Liver (tissue), 7 donors: ENCODE measurements at regions not wholly inside any gene's neighbourhood (a gene's known extent, or its start where the extent isn't known, plus 50 kb on each side); places are given as distances from the start of the nearest gene placed in this dataset.

Experiments used
- DNase-seq: peaks from one replicate; pipeline ENCODE4 v3.0.0-alpha.2; 2017; ENCODE audit warnings: low spot score
- H3K27ac ChIP-seq, 2 donors: one replicate each; pipeline ENCODE4 v1.7.0; 2013; ENCODE audit warnings: inconsistent platforms in 2 of 2, low read length in 2 of 2, control low read depth in 1 of 2, low read depth in 1 of 2, mild to moderate bottlenecking in 1 of 2
- H3K27me3 ChIP-seq, 4 donors: one replicate each; pipeline versions ENCODE4 v1.6.1 to v1.7.0; 2013; ENCODE audit warnings: low read length in 3 of 4, inconsistent platforms in 1 of 4, mild to moderate bottlenecking in 1 of 4, moderate library complexity in 1 of 4; ENCODE audit not compliant: control insufficient read depth in 4 of 4, insufficient read depth in 4 of 4
- H3K36me3 ChIP-seq, 4 donors: one replicate each; pipeline versions ENCODE4 v1.6.1 to v1.7.0; 2013; ENCODE audit warnings: low read length in 3 of 4, mild to moderate bottlenecking in 3 of 4, low read depth in 1 of 4, moderate library complexity in 1 of 4; ENCODE audit not compliant: control insufficient read depth in 4 of 4, insufficient read depth in 3 of 4
- H3K4me1 ChIP-seq, 4 donors: one replicate each; pipeline versions ENCODE4 v1.6.1 to v1.7.0; 2013; ENCODE audit warnings: low read length in 3 of 4, mild to moderate bottlenecking in 3 of 4, moderate library complexity in 1 of 4; ENCODE audit not compliant: control insufficient read depth in 4 of 4, insufficient read depth in 4 of 4
- H3K4me3 ChIP-seq, 3 donors: one replicate each; pipeline versions ENCODE4 v1.6.1 to v1.7.0; 2013; ENCODE audit warnings: low read length in 3 of 3, control low read depth in 1 of 3, low read depth in 1 of 3, mild to moderate bottlenecking in 1 of 3
- H3K9ac ChIP-seq, 2 donors: one replicate each; pipeline ENCODE4 v1.7.0; 2013; ENCODE audit warnings: low read length in 2 of 2, mild to moderate bottlenecking in 2 of 2, moderate library complexity in 2 of 2, control low read depth in 1 of 2, low read depth in 1 of 2
- H3K9me3 ChIP-seq, 4 donors: one replicate each; pipeline versions ENCODE4 v1.6.1 to v1.7.0; 2013; ENCODE audit warnings: low read length in 3 of 4; ENCODE audit not compliant: control insufficient read depth in 4 of 4
- ATF3 ChIP-seq: IDR thresholded peaks from 2 replicates; pipeline ENCODE4 v1.6.1; 2016; ENCODE audit warnings: antibody characterized with exemption
- EGR1 ChIP-seq, 2 donors: IDR thresholded peaks; 2 replicates each; pipeline ENCODE4 v1.6.1; 2016 to 2018; ENCODE audit warnings: antibody characterized with exemption in 2 of 2, low read depth in 2 of 2
- FOXA1 ChIP-seq: IDR thresholded peaks from 2 replicates; pipeline ENCODE4 v1.6.1; 2016; ENCODE audit warnings: antibody characterized with exemption
- FOXA2 ChIP-seq: IDR thresholded peaks from 2 replicates; pipeline ENCODE4 v1.6.1; 2016; ENCODE audit warnings: antibody characterized with exemption
- HNF4A ChIP-seq, 2 donors: conservative IDR thresholded peaks; 2 replicates each; pipeline ENCODE4 v1.6.1; 2016; ENCODE audit warnings: antibody characterized with exemption in 2 of 2, mild to moderate bottlenecking in 2 of 2
- MAX ChIP-seq: IDR thresholded peaks from 2 replicates; pipeline ENCODE4 v1.6.1; 2016; ENCODE audit warnings: antibody characterized with exemption
- NR2F2 ChIP-seq: IDR thresholded peaks from 2 replicates; pipeline ENCODE4 v1.6.1; 2016; ENCODE audit warnings: antibody characterized with exemption
- SP1 ChIP-seq: IDR thresholded peaks from 2 replicates; pipeline ENCODE4 v1.6.1; 2018; ENCODE audit warnings: antibody characterized with exemption, mild to moderate bottlenecking
- YY1 ChIP-seq: IDR thresholded peaks from 2 replicates; pipeline ENCODE4 v1.6.1; 2016; ENCODE audit warnings: antibody characterized with exemption, mild to moderate bottlenecking
- ZBTB33 ChIP-seq: IDR thresholded peaks from 2 replicates; pipeline ENCODE4 v1.6.1; 2016; ENCODE audit warnings: antibody characterized with exemption
- WGBS: extraction: QIAGEN DNeasy Blood & Tissue Kit; methylation state at CpG from one replicate; pipeline ENCODE4 v1.1.7; 2013; 5-methylcytosine and 5-hydroxymethylcytosine counted together
- TF ChIP-seq, protein P1 (sequence below): IDR thresholded peaks from 2 replicates; pipeline ENCODE4 v1.6.1; 2016; ENCODE audit warnings: antibody characterized with exemption, mild to moderate bottlenecking
- donor health status: healthy.
- donor health status: healthy.
- donor health status: healthy.
- donor health status: healthy.

GRCh38 chr3:21357241-21357640, 393.8 kb downstream of the ZNF385D start:
- H3K27me3 ChIP-seq: no peaks in the 10 kb centered on the region
- H3K9ac ChIP-seq: no peak overlapping the region
- peaks cover 0 to 3% (median 0%) of the 10 kb centered on the region in 4 donors for H3K9me3 ChIP-seq
- H3K4me3 ChIP-seq: no peak overlapping the region
- DNase-seq: no peak
- no peaks in the 10 kb centered on the region for H3K36me3 ChIP-seq
- no peak overlapping the region for H3K27ac ChIP-seq
- H3K4me1 ChIP-seq: no peaks in the 10 kb centered on the region
- no peak for TF ChIP-seq HNF4A (conservative IDR thresholded peaks at IDR 0.05)
- TF ChIP-seq YY1: no peak
- TF ChIP-seq EGR1 (IDR thresholded peaks at IDR 0.05; ENCODE audit: low read depth in 2 of 2): no peak
- no peak for TF ChIP-seq NR2F2
- TF ChIP-seq SP1: no peak
- TF ChIP-seq FOXA2: no peak
- TF ChIP-seq, protein P1, sequence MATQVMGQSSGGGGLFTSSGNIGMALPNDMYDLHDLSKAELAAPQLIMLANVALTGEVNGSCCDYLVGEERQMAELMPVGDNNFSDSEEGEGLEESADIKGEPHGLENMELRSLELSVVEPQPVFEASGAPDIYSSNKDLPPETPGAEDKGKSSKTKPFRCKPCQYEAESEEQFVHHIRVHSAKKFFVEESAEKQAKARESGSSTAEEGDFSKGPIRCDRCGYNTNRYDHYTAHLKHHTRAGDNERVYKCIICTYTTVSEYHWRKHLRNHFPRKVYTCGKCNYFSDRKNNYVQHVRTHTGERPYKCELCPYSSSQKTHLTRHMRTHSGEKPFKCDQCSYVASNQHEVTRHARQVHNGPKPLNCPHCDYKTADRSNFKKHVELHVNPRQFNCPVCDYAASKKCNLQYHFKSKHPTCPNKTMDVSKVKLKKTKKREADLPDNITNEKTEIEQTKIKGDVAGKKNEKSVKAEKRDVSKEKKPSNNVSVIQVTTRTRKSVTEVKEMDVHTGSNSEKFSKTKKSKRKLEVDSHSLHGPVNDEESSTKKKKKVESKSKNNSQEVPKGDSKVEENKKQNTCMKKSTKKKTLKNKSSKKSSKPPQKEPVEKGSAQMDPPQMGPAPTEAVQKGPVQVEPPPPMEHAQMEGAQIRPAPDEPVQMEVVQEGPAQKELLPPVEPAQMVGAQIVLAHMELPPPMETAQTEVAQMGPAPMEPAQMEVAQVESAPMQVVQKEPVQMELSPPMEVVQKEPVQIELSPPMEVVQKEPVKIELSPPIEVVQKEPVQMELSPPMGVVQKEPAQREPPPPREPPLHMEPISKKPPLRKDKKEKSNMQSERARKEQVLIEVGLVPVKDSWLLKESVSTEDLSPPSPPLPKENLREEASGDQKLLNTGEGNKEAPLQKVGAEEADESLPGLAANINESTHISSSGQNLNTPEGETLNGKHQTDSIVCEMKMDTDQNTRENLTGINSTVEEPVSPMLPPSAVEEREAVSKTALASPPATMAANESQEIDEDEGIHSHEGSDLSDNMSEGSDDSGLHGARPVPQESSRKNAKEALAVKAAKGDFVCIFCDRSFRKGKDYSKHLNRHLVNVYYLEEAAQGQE: no peak
- WGBS: 53% methylated on average over 2 of the region's 2 CpGs

DNA sequence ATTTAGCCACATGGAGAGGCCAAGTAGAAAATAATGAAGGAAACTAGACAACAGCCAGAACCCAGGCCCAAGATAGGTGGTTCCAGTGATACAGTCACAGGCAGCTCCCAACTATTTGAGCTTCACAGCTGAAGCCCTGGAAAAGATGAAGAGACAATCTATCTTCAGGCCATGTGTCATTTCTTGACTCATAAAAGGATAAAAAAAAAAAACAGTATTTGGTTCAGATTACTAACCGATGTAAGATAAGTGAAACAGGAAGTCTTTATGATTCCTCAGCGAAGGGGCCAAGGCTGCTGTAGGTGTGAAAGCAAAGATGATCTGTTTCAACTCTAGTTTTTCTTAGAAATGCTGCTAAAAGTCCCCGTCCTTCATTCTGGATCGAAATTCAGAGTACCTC, 394.6 kb downstream of the ZNF385D start:
- Histone ChIP-seq H3K36me3 (no peaks in the 10 kb centered on the region), H3K27ac (no peak overlapping the region), H3K4me1 (no peaks in the 10 kb centered on the region), H3K9ac (no peak overlapping the region), H3K27me3 (no peaks in the 10 kb centered on the region), H3K4me3 (no peak overlapping the region), H3K9me3 (peaks cover 0 to 3% (median 0%) of the 10 kb centered on the region in 4 donors)
- 71% methylated on average over 4 of the region's 4 CpGs for WGBS
- TF ChIP-seq, protein P1: no peak
- TF ChIP-seq HNF4A (conservative IDR thresholded peaks at IDR 0.05) (no peak), FOXA2 (no peak), MAX (no peak), FOXA1 (no peak), SP1 (no peak), ZBTB33 (no peak), EGR1 (IDR thresholded peaks at IDR 0.05; ENCODE audit: low read depth in 2 of 2) (no peak), NR2F2 (no peak), YY1 (no peak), ATF3 (no peak)
- DNase-seq: no peak
